ENCODE measurements at regions not wholly inside any gene's neighbourhood (a gene's known extent, or its start where the extent isn't known, plus 50 kb on each side); places are given as distances from the start of the nearest gene placed in this dataset.

DNA sequence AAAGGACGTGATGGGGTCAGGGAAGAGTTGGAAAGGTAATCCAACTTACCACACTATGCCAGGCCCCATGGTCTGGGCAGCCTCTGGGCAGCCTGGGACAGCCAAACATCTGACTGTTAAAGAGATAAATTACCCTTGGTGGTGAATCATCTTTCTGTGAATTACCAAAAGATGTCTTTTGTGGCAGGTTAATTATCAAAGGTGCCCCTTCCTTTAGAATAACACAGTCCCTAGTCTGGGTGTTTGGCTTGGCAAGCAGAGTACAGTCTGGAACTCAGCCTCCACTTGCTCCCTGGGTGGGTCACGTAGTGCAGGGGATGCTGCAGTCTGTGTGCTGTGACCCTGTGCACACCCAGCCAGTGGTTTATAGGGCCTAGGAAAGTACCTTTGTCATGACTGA is 113.1 kb downstream of the ZNF621 start:
- no peak for DNase-seq
- TF ChIP-seq, protein P1, sequence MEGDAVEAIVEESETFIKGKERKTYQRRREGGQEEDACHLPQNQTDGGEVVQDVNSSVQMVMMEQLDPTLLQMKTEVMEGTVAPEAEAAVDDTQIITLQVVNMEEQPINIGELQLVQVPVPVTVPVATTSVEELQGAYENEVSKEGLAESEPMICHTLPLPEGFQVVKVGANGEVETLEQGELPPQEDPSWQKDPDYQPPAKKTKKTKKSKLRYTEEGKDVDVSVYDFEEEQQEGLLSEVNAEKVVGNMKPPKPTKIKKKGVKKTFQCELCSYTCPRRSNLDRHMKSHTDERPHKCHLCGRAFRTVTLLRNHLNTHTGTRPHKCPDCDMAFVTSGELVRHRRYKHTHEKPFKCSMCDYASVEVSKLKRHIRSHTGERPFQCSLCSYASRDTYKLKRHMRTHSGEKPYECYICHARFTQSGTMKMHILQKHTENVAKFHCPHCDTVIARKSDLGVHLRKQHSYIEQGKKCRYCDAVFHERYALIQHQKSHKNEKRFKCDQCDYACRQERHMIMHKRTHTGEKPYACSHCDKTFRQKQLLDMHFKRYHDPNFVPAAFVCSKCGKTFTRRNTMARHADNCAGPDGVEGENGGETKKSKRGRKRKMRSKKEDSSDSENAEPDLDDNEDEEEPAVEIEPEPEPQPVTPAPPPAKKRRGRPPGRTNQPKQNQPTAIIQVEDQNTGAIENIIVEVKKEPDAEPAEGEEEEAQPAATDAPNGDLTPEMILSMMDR (IDR thresholded peaks at IDR 0.05): no peak
- WGBS, 2 donors: 72 to 89% methylated on average over 2 of the region's 2 CpGs

DNA sequence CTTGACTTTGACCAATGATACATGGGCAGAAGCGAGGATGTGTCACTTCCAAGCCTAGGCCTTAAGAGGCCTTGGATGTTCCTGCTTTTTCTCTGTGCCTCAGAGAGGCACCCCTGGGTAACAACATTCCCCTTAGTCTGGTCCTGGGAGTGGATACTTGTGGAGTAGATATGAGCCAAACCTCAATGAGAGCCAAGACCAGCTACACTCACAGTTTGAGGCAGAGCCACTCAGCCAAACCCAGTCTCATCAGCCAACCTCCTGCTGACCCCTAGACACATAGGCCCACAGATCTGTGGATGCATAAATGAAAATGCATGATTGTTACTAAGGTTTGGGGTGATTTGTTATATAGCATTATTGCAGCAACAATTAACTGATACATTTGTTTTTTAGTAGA is 114.2 kb downstream of the ZNF621 start:
- H3K36me3 ChIP-seq (ENCODE audit: low read depth, missing control alignments): no peaks in the 10 kb centered on the region
- 89 to 92% methylated on average over 1 of the region's 1 CpG for WGBS, 2 donors
- intact Hi-C loops (cut with DNase I; ENCODE audit: low total_unique reads): no loop called here
- H3K4me1 ChIP-seq: no peaks in the 10 kb centered on the region
- no peak overlapping the region for H3K4me3 ChIP-seq
- H3K27me3 ChIP-seq: no peaks in the 10 kb centered on the region
- TF ChIP-seq, protein P1 (IDR thresholded peaks at IDR 0.05): no peak
- TF ChIP-seq POLR2A (IDR thresholded peaks at IDR 0.05): no peak
- H3K27ac ChIP-seq: no peak overlapping the region
- H3K9me3 ChIP-seq: no peaks in the 10 kb centered on the region
- no peak for DNase-seq

More for the DNA sequence above, 113.1 kb downstream of the ZNF621 start:
- intact Hi-C loops (cut with DNase I; ENCODE audit: low total_unique reads): no loop called here
- H3K4me1 ChIP-seq: no peaks in the 10 kb centered on the region
- no peak overlapping the region for H3K4me3 ChIP-seq
- no peak overlapping the region for H3K27ac ChIP-seq
- H3K27me3 ChIP-seq: no peaks in the 10 kb centered on the region
- no peaks in the 10 kb centered on the region for H3K36me3 ChIP-seq (ENCODE audit: low read depth, missing control alignments)
- H3K9me3 ChIP-seq: no peaks in the 10 kb centered on the region

DNA sequence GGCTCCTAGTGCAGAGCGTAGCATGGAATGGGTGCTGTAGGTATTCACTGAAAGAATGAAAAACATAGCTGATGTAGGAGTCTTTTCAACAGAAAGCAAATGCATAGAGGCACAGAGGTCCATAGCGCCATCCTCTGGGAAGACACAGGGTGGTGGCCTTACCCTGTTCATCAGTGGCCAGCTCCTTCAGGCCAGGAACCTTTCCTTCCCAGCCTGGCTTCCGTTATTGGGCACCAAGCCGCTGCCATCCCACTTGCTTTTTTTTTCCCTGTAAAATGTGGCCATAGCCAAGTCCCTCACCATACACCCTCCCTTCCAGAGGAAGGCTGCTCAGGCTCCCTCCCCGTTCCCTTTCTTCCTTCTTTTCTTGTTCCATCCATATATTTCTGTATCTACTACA is 118.1 kb downstream of the ZNF621 start:
- Histone ChIP-seq H3K27ac (no peak overlapping the region), H3K9me3 (no peaks in the 10 kb centered on the region), H3K4me3 (no peak overlapping the region), H3K4me1 (no peaks in the 10 kb centered on the region), H3K27me3 (no peaks in the 10 kb centered on the region), H3K36me3 (ENCODE audit: low read depth, missing control alignments) (no peaks in the 10 kb centered on the region)
- TF ChIP-seq, protein P1 (IDR thresholded peaks at IDR 0.05): no peak
- no peak for TF ChIP-seq POLR2A (IDR thresholded peaks at IDR 0.05)
- WGBS, 2 donors: 79 to 92% methylated on average over 5 of the region's 5 CpGs
- intact Hi-C loops (cut with DNase I; ENCODE audit: low total_unique reads): no loop called here
- DNase-seq: no peak

DNA sequence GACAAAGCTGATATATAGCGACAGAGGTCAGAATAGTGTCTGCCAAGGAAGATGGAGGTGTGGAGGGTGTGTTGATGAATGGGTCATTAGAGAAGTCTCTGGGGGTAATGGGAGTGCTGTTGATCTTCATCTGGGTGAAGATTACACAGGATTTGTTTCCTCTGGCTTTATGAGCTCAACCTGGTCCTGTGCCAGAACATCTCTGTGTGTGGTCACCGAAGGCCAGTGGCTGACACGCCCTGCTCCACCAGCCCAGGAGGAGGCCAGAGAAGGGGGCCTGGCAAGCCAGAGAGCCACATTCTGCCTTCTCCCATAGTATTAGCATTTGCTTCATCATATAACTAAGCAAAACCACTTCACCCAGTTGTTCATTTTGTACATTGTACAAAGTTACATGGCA is 121.1 kb downstream of the ZNF621 start:
- H3K4me3 ChIP-seq: no peak overlapping the region
- TF ChIP-seq, protein P1 (IDR thresholded peaks at IDR 0.05): no peak
- no peak for TF ChIP-seq POLR2A (IDR thresholded peaks at IDR 0.05)
- intact Hi-C loops (cut with DNase I; ENCODE audit: low total_unique reads): no loop called here
- H3K4me1 ChIP-seq: no peaks in the 10 kb centered on the region
- 42 to 69% methylated on average over 3 of the region's 3 CpGs for WGBS, 2 donors
- H3K9me3 ChIP-seq: no peaks in the 10 kb centered on the region
- H3K36me3 ChIP-seq (ENCODE audit: low read depth, missing control alignments): no peaks in the 10 kb centered on the region
- H3K27me3 ChIP-seq: no peaks in the 10 kb centered on the region
- DNase-seq: peak; percentile 39
- H3K27ac ChIP-seq: no peak overlapping the region

DNA sequence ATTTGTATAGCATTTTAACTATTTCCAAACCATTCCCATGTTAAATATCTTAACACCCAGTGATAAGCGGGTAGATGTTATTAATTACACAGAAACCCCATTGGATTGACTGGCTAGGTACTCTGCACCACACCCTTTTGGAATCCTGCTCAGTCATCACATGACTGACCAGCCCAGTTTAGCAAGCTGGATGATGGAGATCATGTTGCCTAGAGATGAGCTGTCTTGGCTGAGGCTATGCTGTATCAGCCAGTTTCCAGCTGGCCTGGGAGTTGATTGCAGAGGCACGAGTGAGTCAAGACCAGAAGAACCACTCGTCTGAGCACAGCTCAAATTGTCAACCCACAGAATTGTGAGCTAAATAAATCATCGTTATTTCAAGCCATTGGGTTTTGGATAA is 124.6 kb downstream of the ZNF621 start:
- no peaks in the 10 kb centered on the region for H3K36me3 ChIP-seq (ENCODE audit: low read depth, missing control alignments)
- DNase-seq: no peak
- no peaks in the 10 kb centered on the region for H3K9me3 ChIP-seq
- H3K27ac ChIP-seq: no peak overlapping the region
- H3K4me3 ChIP-seq: no peak overlapping the region
- intact Hi-C loops (cut with DNase I; ENCODE audit: low total_unique reads): no loop called here
- TF ChIP-seq POLR2A (IDR thresholded peaks at IDR 0.05): no peak
- TF ChIP-seq, protein P1 (IDR thresholded peaks at IDR 0.05): no peak
- no peaks in the 10 kb centered on the region for H3K4me1 ChIP-seq
- 89 to 91% methylated on average over 4 of the region's 4 CpGs for WGBS, 2 donors
- no peaks in the 10 kb centered on the region for H3K27me3 ChIP-seq

All from testis (tissue), 2 donors.